H9 (cell line): ENCODE measurements at regions not wholly inside any gene's neighbourhood (a gene's known extent, or its start where the extent isn't known, plus 50 kb on each side); places are given as distances from the start of the nearest gene placed in this dataset.

Experiments
- DNase-seq: peaks from one replicate; pipeline ENCODE4 v3.0.0-alpha.2; 2017
- H2AFZ ChIP-seq: one replicate; pipeline ENCODE4 v1.6.1; 2013; ENCODE audit warnings: mild to moderate bottlenecking, low read length, control low read depth, moderate library complexity
- H2AK5ac ChIP-seq: 2 replicates; pipeline ENCODE4 v1.6.1; 2013; ENCODE audit warnings: low read length, control low read depth, mixed read lengths; ENCODE audit not compliant: insufficient read length
- H2BK120ac ChIP-seq: one replicate; pipeline ENCODE4 v1.6.1; 2013; ENCODE audit warnings: low read depth, mild to moderate bottlenecking, low read length, control low read depth, inconsistent platforms; ENCODE audit not compliant: poor library complexity, severe bottlenecking
- H2BK12ac ChIP-seq: 2 replicates; pipeline ENCODE4 v1.6.1; 2013; ENCODE audit warnings: low read length, control low read depth, mixed read lengths, low read depth; ENCODE audit not compliant: insufficient read length
- H2BK15ac ChIP-seq: 2 replicates; pipeline ENCODE4 v1.6.1; 2013; ENCODE audit warnings: low read depth, low read length, control low read depth
- H2BK20ac ChIP-seq: one replicate; pipeline ENCODE4 v1.6.1; 2013; ENCODE audit warnings: low read depth, mild to moderate bottlenecking, low read length, control low read depth, inconsistent platforms; ENCODE audit not compliant: poor library complexity, severe bottlenecking
- H2BK5ac ChIP-seq: 2 replicates; pipeline ENCODE4 v1.6.1; 2013; ENCODE audit warnings: low read length, control low read depth, mixed read lengths; ENCODE audit not compliant: insufficient read length
- H3K14ac ChIP-seq: 2 replicates; pipeline ENCODE4 v1.6.1; 2013; ENCODE audit warnings: low read length, control low read depth; ENCODE audit not compliant: insufficient read depth
- H3K18ac ChIP-seq: 2 replicates; pipeline ENCODE4 v1.6.1; 2013; ENCODE audit warnings: low read depth, mild to moderate bottlenecking, mixed read lengths, low read length, control low read depth; ENCODE audit not compliant: insufficient read length
- H3K23ac ChIP-seq: 2 replicates; pipeline ENCODE4 v1.6.1; 2013; ENCODE audit warnings: low read length, control low read depth, mixed read lengths, low read depth; ENCODE audit not compliant: insufficient read length
- H3K23me2 ChIP-seq: 2 replicates; pipeline ENCODE4 v1.6.1; 2013; ENCODE audit warnings: low read depth, mild to moderate bottlenecking, mixed read lengths, low read length, control low read depth; ENCODE audit not compliant: insufficient read length, poor library complexity, severe bottlenecking
- H3K27ac ChIP-seq: 2 replicates; pipeline ENCODE4 v1.5.1; 2013; ENCODE audit warnings: low read length, control low read depth, mixed read lengths, low read depth; ENCODE audit not compliant: insufficient read length
- H3K27me3 ChIP-seq: 2 replicates; pipeline ENCODE4 v1.6.1; 2013; ENCODE audit warnings: low read length, control low read depth, inconsistent platforms; ENCODE audit not compliant: insufficient read depth
- H3K4ac ChIP-seq: 2 replicates; pipeline ENCODE4 v1.6.1; 2013; ENCODE audit warnings: low read depth, mild to moderate bottlenecking, control low read depth, inconsistent platforms, low read length, moderate library complexity
- H3K4me1 ChIP-seq: 2 replicates; pipeline ENCODE4 v1.6.1; 2013; ENCODE audit warnings: low read length, control low read depth, inconsistent platforms; ENCODE audit not compliant: insufficient read depth
- H3K4me2 ChIP-seq: 2 replicates; pipeline ENCODE4 v1.6.1; 2013; ENCODE audit warnings: low read length, control low read depth, mixed read lengths; ENCODE audit not compliant: insufficient read length, insufficient read depth
- H3K56ac ChIP-seq: 2 replicates; pipeline ENCODE4 v1.6.1; 2013; ENCODE audit warnings: low read depth, mild to moderate bottlenecking, mixed read lengths, low read length, control low read depth; ENCODE audit not compliant: insufficient read length
- H3K79me1 ChIP-seq: 2 replicates; pipeline ENCODE4 v1.6.1; 2013; ENCODE audit warnings: low read depth, mild to moderate bottlenecking, moderate library complexity, low read length, control low read depth, inconsistent platforms; ENCODE audit not compliant: insufficient read depth, poor library complexity, severe bottlenecking
- H3K79me2 ChIP-seq: 2 replicates; pipeline ENCODE4 v1.6.1; 2013; ENCODE audit warnings: low read length, control low read depth, inconsistent platforms; ENCODE audit not compliant: insufficient read depth
- H3K9ac ChIP-seq: 2 replicates; pipeline ENCODE4 v1.6.1; 2013; ENCODE audit warnings: low read length, control low read depth, mixed read lengths; ENCODE audit not compliant: insufficient read length; ENCODE audit errors: extremely low read depth
- H3K9me3 ChIP-seq: one replicate; pipeline ENCODE4 v1.6.1; 2013; ENCODE audit warnings: low read depth, low read length, inconsistent platforms; ENCODE audit not compliant: control insufficient read depth
- H3T11ph ChIP-seq: one replicate; pipeline ENCODE4 v1.6.1; 2013; ENCODE audit warnings: mild to moderate bottlenecking, low read length, control low read depth, inconsistent platforms
- H4K20me1 ChIP-seq: one replicate; pipeline ENCODE4 v1.6.1; 2013; ENCODE audit not compliant: control insufficient read depth, insufficient read length, insufficient read depth
- H4K5ac ChIP-seq: 2 replicates; pipeline ENCODE4 v1.6.1; 2013; ENCODE audit warnings: low read depth, mild to moderate bottlenecking, mixed read lengths, low read length, control low read depth; ENCODE audit not compliant: insufficient read length
- H4K8ac ChIP-seq: replicated peaks from 2 replicates; pipeline ENCODE4 v1.6.1; 2013; ENCODE audit warnings: low read length, control low read depth, mixed read lengths, low read depth; ENCODE audit not compliant: insufficient read length
- H4K91ac ChIP-seq: 2 replicates; pipeline ENCODE4 v1.6.1; 2013; ENCODE audit warnings: low read depth, mild to moderate bottlenecking, moderate library complexity, mixed read lengths, low read length, control low read depth; ENCODE audit not compliant: insufficient read length
- H3K27ac Mint-ChIP-seq, 3 experiments: 2 replicates in 2 of 3; 3 replicates in 1 of 3; pipeline ENCODE4 v1.8.0; 2020 to 2021; ENCODE audit warnings: mixed read lengths in 3 of 3, mild to moderate bottlenecking in 1 of 3, moderate library complexity in 1 of 3
- H3K27me3 Mint-ChIP-seq: 2 replicates; pipeline ENCODE4 v1.8.0; 2021; ENCODE audit warnings: low read depth, mild to moderate bottlenecking, moderate library complexity, mixed read lengths
- H3K36me3 Mint-ChIP-seq, 3 experiments: 2 replicates in 2 of 3; 3 replicates in 1 of 3; pipeline ENCODE4 v1.8.0; 2020 to 2021; ENCODE audit warnings: low read depth in 3 of 3, mixed read lengths in 3 of 3; ENCODE audit not compliant: insufficient read depth in 1 of 3
- H3K4me1 Mint-ChIP-seq, 2 experiments: 2 replicates each; pipeline ENCODE4 v1.8.0; 2020; ENCODE audit warnings: mixed read lengths in 2 of 2
- H3K4me3 Mint-ChIP-seq, 2 experiments: 2 replicates in 1 of 2; 3 replicates in 1 of 2; pipeline ENCODE4 v1.8.0; 2020 to 2021; ENCODE audit warnings: mild to moderate bottlenecking in 2 of 2, mixed read lengths in 2 of 2, moderate library complexity in 1 of 2
- H3K9me3 Mint-ChIP-seq, 2 experiments: 2 replicates in 1 of 2; 3 replicates in 1 of 2; pipeline ENCODE4 v1.8.0; 2020; ENCODE audit warnings: mild to moderate bottlenecking in 2 of 2, mixed read lengths in 2 of 2, moderate library complexity in 1 of 2
- WGBS: extraction: QIAGEN DNeasy Blood & Tissue Kit; methylation state at CpG from one replicate; pipeline ENCODE4 v1.1.7; 2013; ENCODE audit warnings: missing lambda C conversion rate, low lambda C conversion rate, mixed read lengths; ENCODE audit not compliant: insufficient read length; ENCODE audit errors: extremely low coverage; 5-methylcytosine and 5-hydroxymethylcytosine counted together
- TF ChIP-seq, protein P1 (sequence below): fragments of 200-600 bp; sonication (generic); conservative IDR thresholded peaks from 3 replicates; pipeline ENCODE4 v1.8.0; 2021; ENCODE audit warnings: antibody characterized with exemption, mild to moderate bottlenecking

DNA sequence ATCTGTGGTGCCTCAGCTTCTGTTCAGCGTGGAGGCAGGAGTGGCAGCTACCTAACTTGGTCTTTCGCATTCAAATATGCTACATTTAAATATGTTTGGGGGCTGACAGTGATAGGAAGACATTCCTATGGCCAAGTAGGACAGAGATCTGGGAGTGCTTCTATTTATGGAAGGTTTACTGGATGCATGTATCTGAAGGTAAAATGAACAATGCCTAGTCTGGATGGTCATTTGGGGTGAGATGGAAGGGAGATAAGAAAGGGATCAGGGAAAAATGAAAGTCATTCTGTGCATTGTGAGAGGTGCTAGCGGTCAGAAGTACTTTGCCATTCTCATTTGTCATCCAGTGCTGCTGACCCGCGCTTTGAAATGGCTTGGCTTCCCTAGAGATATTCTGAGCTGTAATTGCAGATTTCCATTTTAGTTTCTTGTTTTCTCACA, 107.3 kb upstream of the FOXN2 start:
- TF ChIP-seq, protein P1, sequence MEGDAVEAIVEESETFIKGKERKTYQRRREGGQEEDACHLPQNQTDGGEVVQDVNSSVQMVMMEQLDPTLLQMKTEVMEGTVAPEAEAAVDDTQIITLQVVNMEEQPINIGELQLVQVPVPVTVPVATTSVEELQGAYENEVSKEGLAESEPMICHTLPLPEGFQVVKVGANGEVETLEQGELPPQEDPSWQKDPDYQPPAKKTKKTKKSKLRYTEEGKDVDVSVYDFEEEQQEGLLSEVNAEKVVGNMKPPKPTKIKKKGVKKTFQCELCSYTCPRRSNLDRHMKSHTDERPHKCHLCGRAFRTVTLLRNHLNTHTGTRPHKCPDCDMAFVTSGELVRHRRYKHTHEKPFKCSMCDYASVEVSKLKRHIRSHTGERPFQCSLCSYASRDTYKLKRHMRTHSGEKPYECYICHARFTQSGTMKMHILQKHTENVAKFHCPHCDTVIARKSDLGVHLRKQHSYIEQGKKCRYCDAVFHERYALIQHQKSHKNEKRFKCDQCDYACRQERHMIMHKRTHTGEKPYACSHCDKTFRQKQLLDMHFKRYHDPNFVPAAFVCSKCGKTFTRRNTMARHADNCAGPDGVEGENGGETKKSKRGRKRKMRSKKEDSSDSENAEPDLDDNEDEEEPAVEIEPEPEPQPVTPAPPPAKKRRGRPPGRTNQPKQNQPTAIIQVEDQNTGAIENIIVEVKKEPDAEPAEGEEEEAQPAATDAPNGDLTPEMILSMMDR: no peak
- H3K4ac ChIP-seq: no peak overlapping the region
- H3K4me3 Mint-ChIP-seq: peak overlapping the region; percentile 39 to 67
- H4K5ac ChIP-seq: no peak overlapping the region
- H3T11ph ChIP-seq: no peak overlapping the region
- no peaks in the 10 kb centered on the region for H3K23me2 ChIP-seq
- no peak overlapping the region for H4K91ac ChIP-seq
- DNase-seq: no peak
- H3K56ac ChIP-seq: no peak overlapping the region
- H4K20me1 ChIP-seq: no peaks in the 10 kb centered on the region
- H3K9me3 Mint-ChIP-seq: no peaks in the 10 kb centered on the region
- peak overlapping the region; percentile 72 for H3K4me2 ChIP-seq
- H2BK15ac ChIP-seq: no peak overlapping the region
- H3K9me3 ChIP-seq: no peaks in the 10 kb centered on the region
- no peak overlapping the region for H2BK5ac ChIP-seq
- H3K27me3 Mint-ChIP-seq: no peaks in the 10 kb centered on the region; the same call in 1 of the 2 replicates
- H3K79me2 ChIP-seq: no peaks in the 10 kb centered on the region
- peaks cover 39 to 42% of the 10 kb centered on the region in 2 experiments for H3K4me1 Mint-ChIP-seq
- no peak overlapping the region for H2AFZ ChIP-seq
- no peak overlapping the region for H3K14ac ChIP-seq
- peak overlapping the region; percentile 4 to 65 (median 62) for H3K27ac Mint-ChIP-seq
- no CpG with 5 or more reads among the region's 5 CpGs for WGBS
- H3K9ac ChIP-seq: no peak overlapping the region
- H3K36me3 Mint-ChIP-seq: 0 out of 7 replicates have a peak, but pooled peaks cover 0 to 2% (median 0%) of the 10 kb centered on the region in 3 experiments
- no peaks in the 10 kb centered on the region for H3K79me1 ChIP-seq
- peaks cover 13% of the 10 kb centered on the region; the same call in 1 of the 2 replicates for H3K4me1 ChIP-seq
- no peak overlapping the region for H2BK12ac ChIP-seq
- no peak overlapping the region for H2BK20ac ChIP-seq
- H3K27me3 ChIP-seq: no peaks in the 10 kb centered on the region
- no peak overlapping the region for H2BK120ac ChIP-seq
- H4K8ac ChIP-seq: no peak overlapping the region
- peak overlapping the region; percentile 48 for H3K27ac ChIP-seq
- H3K23ac ChIP-seq: no peak overlapping the region
- no peak overlapping the region for H3K18ac ChIP-seq
- no peak overlapping the region for H2AK5ac ChIP-seq
